ENCODE measurements at regions not wholly inside any gene's neighbourhood (a gene's known extent, or its start where the extent isn't known, plus 50 kb on each side); places are given as distances from the start of the nearest gene placed in this dataset.

GRCh38 chr3:125662675-125663074, 67.4 kb upstream of the OSBPL11 start:
- TF ChIP-seq EZH2phosphoT487 (IDR thresholded peaks at IDR 0.05; ENCODE audit: insufficient read depth, low read depth) (no peak), EZH2 (IDR thresholded peaks at IDR 0.05; ENCODE audit: insufficient read depth, poor library complexity, severe bottlenecking) (no peak)

Data from GM23248 (cell line).